MM.1S (cell line): ENCODE measurements at regions not wholly inside any gene's neighbourhood (a gene's known extent, or its start where the extent isn't known, plus 50 kb on each side); places are given as distances from the start of the nearest gene placed in this dataset.

Experiments
- EZH2phosphoT487 ChIP-seq: fragments of 300-600 bp; sonication (generic); IDR thresholded peaks from 2 replicates; pipeline ENCODE4 v1.6.1; 2018; ENCODE audit warnings: antibody characterized with exemption, low read length
- TF ChIP-seq, protein P1 (sequence below): fragments of 300-600 bp; sonication (generic); IDR thresholded peaks from 2 replicates; pipeline ENCODE4 v1.5.1; 2016; ENCODE audit warnings: antibody characterized with exemption, low read length, mixed read lengths

GRCh38 chr4:8763966-8764901 lies 107.4 kb downstream of the HMX1 start:
- TF ChIP-seq, protein P1, sequence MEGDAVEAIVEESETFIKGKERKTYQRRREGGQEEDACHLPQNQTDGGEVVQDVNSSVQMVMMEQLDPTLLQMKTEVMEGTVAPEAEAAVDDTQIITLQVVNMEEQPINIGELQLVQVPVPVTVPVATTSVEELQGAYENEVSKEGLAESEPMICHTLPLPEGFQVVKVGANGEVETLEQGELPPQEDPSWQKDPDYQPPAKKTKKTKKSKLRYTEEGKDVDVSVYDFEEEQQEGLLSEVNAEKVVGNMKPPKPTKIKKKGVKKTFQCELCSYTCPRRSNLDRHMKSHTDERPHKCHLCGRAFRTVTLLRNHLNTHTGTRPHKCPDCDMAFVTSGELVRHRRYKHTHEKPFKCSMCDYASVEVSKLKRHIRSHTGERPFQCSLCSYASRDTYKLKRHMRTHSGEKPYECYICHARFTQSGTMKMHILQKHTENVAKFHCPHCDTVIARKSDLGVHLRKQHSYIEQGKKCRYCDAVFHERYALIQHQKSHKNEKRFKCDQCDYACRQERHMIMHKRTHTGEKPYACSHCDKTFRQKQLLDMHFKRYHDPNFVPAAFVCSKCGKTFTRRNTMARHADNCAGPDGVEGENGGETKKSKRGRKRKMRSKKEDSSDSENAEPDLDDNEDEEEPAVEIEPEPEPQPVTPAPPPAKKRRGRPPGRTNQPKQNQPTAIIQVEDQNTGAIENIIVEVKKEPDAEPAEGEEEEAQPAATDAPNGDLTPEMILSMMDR, result no peak
- no peak for TF ChIP-seq EZH2phosphoT487
